Superior temporal gyrus (tissue), 1 donor: ENCODE measurements at regions not wholly inside any gene's neighbourhood (a gene's known extent, or its start where the extent isn't known, plus 50 kb on each side); places are given as distances from the start of the nearest gene placed in this dataset.

Experiments
- DNase-seq: peaks from one replicate; pipeline ENCODE4 v3.0.0-alpha.2; 2016; ENCODE audit errors: extremely low spot score

DNA sequence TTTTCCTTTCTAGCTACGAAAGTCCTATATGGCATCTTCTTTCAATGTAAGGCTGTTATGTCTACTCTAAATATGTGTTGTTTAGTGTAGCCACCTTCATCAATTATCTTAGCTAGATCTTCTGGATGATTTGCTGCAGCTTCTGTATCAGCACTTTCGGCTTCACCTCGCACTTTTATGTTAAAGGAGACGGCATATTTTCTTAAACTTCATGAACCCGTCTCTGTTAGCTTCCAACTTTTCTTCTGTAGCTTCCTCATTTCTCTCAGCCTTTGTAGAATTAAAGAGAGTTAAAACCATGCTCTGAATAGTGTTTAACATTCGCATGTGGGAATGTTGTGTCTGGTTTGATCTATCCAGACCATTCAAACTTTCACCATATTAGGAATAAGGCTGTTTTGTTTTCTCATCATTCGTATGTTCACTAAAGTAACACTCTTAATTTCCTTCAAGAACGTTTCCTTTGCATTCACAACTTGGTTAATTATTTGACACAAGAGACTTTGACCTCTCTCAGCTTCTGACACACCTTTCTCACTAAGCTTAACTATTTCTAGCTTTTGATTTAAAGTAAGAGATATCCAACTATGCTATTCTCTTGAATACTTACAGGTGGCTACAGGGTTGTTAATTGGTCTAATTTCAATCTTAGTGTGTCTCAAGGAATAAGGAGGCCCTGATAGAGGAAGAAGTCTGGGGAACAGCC is 476.8 kb downstream of the GABRG1 start:
- no peak for DNase-seq

DNA sequence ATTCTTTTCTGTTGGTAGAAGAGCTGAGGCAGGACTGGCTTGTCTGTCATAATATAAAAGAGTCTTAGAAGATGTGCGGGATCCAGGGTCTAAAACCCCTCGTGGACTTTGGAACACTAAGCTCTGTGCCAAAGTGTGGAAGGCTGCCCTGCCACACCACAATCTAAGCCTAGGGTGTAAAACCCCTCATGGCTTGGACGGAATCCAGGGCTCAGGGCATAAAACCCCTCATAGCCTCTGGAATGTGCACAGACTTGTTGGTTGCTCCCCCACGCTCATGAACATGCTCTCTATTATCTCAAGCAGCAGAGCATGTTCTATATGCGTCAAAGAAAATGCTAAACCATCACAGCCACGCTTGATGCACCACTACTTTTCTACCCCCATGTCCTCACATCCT is 483.6 kb downstream of the GABRG1 start:
- DNase-seq, result no peak

DNA sequence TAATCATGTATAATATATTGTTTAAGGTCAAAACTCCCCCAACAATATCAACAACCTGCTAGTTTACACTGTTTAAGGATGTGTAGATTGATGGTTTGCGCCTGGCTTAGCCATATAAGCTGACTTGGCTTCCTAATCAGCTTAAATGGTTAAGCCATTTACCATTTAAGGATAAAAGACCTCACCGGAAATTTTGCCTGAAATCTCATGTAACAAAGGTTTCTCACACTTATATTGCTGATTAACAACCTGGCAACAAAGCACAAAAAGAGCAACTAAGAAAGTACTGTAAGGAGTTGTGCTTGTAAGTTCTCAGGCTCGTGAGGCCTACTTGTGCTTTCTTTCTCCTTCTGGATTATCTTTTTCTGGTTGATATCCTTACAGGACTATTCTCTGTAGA is 485.2 kb downstream of the GABRG1 start:
- no peak for DNase-seq

DNA sequence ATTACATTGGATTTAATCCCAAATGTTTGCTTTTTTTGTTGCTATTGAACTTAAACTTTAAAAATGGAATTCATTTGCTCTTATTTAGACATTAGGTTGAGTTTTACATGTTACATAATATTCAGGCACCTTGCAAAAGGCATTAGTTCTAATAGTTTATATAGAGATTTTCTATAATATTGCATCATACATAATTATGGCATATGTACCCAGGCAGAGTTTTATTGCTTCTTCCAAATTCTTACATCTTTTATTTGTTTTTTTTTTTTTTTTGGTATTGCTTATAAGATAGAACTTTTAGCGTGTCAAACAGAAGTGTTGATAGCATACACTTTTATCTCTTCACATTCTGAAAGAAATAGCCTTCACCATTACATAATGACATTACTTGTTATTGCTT is 487.7 kb downstream of the GABRG1 start:
- DNase-seq, result no peak

DNA sequence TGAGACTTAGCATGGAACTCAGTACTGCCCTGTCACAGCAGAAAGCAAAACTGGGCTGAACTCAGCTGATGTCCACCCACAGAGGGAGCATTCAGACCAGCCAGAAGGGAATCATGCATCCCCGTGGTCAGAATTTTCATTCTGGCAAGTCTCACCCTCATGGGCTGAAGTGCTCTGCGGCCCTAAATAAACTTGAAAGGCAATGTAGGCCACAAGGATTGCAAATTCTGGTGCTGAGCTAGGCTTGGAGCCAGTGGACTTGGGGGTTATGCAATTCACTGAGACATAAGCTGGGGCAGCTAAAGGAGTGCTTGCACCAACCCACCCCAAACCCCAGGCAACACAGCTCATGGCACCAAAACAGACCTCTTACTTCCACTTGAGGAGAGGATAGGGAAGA is 494.1 kb downstream of the GABRG1 start:
- DNase-seq, result no peak

DNA sequence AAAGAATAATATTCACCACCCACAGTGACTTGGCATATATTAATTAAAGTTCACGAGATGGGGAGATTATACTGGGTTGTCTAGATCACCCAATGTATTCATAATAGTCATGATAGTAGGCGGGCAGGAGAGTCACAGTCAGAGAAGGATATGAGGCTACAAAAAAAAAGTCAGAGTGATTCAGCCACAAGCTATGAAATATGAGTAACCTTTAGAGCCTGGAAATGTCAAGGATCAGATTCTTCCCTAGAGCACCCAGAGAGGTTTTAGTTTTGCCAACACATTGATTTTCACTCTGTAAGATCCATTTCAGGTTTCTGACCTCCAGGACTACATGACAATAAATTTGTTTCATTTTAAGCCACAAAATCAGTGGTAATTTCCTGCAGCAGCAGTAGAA is 501.9 kb downstream of the GABRG1 start:
- DNase-seq, result no peak

DNA sequence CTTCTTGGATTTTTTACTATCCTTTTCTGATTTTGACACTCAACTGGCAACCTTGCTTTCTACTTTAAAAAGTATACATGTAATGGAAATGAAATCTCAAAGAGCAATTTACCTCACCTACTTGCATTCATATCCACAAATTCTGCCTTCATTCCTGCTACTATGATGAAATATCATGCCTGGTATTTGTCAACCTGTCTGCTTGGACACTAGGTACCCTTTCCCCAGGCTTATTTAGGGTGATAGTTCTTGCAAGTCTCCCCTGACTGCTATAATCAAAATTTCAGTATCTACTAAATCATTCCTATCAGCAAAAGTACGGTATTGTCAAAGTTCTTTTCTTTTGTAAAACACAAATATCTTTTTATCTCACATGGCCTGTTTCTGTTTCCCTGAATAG is 503.0 kb downstream of the GABRG1 start:
- DNase-seq, result no peak

DNA sequence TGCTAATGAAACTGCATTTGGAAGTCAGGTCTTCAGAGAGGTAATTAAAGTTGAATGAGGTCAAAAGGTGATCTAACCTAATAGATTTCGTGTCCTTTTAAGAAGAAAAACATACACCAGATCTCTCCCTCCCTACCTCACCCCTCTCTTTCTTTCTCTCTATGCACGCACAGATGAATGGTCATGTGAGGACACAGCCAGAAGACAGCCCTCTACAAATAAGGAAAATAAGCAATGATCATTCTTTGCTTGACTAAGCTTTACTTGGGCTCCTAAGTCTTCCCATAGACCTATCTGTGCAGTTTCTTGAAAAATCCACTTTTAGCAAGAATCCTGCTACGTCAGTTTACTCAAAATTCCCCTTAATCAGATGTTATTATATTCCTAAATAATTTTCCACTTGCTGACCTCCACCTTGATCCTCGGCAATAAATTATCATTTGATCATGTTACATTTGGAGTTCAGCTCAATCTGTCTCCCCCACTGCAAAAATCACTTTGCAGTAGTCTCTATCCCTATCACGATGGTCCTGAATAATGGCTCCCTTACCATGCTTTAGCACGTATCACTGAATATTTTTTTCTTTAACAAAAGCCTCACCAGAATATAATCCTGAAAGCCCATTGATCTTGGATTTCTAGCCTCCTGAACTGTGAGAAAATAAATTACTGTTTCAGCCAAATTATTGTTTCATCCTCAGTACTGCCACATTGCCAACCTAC is 527.3 kb downstream of the GABRG1 start:
- no peak for DNase-seq

DNA sequence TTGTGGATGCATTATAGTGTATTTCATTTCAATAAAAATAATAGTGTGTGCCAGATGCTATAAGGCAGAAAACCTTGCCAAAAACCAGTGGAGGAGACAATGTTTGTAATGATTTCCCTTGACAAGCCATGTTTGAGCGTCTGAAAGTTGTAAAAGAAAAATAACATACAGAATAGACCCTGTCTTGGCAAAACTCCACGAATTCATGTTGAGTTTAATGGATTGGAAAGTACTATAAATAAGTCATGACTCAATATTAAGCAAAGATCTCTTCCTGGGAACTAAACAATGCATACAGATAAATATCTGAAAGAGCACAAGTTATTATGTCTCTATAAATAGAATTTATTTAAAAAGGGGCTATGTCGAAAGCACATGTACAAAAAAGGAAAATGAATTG is 543.5 kb downstream of the GABRG1 start:
- DNase-seq, result no peak

DNA sequence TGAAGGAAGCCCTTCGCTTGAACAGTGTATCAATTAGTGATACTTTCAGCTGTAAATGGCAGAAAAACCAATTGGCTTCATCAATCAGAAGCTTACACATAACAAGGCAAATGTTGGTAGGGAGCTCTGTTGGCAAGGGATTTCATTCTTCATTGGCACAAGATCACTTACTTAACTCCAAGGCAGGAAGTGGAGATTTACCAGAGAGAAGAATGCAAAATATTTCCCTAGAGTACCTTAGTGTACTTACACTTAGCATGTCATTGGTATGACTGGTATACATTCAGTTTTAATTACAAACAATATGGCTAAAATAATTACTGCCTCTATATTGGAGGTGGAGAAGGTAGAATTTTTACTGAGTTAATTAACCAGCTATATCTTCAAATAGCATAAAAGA is 545.0 kb downstream of the GABRG1 start:
- DNase-seq, result no peak

DNA sequence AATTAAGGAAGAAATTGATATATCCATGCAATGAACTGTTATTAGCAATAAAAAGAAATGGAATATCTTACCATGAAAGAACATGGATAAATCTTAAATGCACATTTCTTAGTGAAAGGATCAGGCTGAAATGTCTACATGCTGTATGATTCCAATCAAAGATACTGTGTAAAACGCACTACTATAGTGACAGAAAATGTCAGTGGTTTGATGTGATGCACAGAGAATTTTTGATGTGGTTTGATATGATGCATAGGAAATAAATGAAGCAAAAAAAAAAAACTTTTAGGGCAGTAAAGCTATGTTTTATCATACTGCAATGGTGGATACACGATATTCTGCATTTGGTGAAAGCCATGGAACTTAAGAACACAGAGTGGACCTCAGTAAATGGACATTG is 547.6 kb downstream of the GABRG1 start:
- DNase-seq, result no peak

DNA sequence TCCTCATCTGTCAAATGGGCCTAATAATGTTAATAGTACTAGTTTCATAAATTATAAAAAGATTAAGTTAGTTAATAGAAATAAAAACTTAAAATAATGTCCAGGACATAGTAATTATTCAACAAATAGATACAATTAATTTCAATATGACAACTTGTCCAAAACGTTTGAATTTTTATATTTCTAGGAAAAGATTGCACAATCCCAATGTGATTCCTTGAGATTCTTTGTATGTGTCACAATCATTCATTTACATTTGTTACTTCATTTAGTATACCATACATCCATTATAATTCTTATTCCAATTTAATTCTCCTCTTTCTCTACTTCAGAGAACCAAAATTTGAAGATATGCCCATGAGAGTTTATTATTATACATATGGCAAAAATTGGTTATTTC is 554.2 kb downstream of the GABRG1 start:
- no peak for DNase-seq

DNA sequence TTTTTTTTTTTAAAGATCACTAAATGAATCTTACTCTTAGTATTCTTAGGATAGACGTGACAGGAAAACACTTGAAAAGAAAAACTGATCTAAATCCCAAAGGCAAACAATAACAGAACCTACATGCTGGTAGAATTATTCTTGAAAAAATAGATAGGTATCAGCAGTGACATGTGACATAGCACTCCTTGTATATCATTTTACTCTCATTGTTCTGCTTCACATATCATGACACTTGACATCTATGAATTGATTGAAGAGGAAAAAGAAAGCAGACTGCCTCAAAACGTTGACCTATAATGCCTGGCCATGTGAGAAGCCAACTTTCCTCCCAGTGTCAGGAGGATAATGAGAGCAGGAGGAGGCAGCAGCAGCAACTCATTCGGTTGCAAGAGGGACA is 555.2 kb downstream of the GABRG1 start:
- no peak for DNase-seq

DNA sequence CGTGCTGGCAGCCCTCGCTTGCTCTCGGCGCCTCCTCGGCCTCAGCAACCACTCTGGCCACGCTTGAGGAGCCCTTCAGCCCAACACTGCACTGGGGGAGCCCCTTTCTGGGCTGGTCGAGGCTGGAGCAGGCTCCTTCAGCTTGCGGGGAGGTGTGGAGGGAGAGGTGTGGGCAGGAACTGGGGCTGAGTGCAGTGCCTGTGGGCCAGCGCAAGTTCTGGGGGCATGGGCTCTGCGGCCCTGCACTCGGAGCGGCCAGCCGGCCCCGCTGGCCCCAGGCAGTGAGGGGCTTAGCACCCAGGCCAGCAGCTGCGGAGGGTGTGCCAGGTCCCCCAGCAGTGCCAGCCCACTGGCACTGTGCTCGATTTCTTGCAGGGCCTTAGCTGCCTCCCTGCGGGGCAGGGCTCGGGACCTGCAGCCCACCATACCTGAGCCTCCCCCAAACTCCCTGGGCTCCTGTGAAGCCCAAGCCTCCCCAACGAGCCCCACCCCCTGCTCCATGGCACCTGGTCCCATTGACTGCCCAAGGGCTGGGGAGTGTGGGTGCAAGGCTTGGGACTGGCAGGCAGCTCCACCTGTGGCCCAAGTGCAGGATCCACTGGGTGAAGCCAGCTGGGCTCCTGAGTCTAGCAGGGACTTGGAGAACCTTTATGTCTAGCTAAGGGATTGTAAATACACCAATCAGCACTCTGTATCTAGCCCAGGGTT is 556.8 kb downstream of the GABRG1 start:
- DNase-seq, result no peak

DNA sequence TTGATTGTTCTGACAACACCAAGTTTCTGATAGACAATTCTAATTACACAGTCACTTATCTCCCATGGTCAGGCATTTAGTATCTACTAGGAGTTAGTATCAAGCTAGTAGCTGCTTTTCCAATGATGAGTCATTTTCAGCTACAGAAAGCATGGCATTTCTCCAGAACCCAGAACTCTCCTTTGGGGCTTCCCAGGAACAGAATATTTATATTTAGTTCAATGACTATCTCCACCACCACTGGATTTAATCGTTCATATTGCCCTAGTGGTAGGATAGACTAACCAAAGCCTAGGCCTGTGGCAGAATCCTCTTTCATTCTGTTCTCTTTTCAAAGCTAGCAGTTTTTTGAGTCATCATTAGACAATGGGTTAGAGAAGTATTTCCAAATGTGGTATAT is 569.4 kb downstream of the GABRG1 start:
- peak; percentile 46 for DNase-seq

DNA sequence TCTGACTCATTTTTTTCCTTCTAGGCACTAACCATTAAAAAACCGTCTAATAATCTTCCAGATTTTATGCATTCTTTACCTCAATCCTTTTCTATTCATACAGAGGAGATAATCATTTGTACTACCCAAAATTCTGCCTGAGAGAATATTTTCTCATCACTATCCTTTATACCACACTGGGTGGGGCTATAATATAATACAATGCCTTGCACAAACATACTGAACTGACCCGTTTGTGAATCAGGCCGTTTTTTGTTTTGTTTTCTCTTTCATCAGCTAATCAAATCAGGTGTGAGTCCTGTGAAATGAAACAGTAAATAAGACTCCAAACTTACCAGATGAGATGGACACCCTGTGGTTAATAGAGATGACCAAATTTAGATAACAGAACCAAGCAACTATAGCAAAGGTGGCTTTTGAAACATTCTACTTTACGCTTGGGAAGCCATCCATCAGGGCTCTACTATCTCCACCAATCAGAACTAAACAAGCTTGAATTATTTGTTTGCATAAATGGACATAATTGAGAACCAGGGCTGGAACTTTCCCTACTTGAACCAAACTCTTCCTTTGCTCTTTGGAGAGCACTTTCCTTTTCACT is 573.0 kb downstream of the GABRG1 start:
- DNase-seq, result no peak

DNA sequence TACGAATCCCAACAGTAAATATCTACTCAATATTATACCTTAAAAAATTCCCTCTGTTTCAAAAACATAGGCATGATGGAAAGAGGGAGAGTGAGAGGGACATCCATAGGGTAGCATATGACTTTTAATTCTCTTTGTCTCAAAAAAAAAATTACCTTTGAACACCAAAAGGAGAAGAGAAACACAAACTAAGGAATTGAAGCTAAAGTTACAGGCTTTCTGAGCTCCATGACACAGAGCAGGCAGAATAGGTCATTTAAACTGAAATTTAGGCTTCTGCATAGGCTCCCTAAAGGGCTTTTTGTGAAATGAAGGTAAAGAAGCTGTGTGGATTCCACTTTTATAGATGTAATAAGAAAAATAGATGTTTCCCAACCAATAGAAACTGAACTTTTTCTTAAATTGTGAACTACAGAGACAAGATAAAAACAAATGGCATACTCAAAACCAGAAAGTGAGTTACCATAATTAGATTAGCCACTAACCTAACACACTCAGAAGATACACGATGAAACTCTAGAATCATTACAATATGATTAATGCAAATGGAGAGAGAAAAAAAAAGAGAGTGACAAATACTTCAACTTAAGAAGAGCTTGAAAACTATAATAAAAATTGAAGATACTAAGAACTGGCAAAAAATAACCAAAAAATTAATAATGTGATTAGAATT is 584.6 kb downstream of the GABRG1 start:
- DNase-seq, result no peak

DNA sequence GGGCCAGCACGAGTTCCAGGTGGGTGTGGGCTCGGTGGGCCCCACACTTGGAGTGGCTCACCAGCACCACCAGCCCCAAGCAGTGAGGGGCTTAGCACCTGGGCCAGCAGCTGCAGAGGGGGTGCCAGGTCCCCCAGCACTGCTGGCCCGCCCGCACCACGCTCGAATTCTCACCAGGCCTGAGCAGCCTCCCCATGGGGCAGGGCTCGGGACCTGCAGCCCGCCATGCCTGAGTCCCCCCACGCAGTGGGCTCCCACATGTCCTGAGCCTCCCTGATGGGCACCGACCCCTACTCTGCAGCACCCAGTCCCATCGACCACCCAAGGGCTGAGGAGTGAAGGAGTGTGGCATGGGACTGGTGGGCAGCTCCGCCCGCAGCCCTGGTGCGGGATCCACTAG is 593.4 kb downstream of the GABRG1 start:
- no peak for DNase-seq

DNA sequence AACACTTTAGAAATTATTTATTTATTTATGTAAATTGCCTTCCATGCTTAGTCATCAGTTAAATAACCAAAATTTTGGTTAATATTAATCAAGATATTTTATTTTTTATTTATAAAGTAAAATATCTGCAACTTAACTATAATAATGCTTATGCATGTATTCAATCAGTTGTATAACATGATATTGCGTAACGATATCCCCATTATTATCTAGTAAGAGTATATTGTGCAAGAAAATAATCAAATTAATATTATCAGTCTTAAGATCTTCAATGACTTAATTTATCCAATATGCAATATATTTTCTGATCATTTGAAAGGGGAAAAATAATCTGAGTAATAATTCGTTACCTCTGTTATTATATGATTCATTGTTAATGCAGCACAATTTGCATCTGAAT is 596.7 kb downstream of the GABRG1 start:
- no peak for DNase-seq

DNA sequence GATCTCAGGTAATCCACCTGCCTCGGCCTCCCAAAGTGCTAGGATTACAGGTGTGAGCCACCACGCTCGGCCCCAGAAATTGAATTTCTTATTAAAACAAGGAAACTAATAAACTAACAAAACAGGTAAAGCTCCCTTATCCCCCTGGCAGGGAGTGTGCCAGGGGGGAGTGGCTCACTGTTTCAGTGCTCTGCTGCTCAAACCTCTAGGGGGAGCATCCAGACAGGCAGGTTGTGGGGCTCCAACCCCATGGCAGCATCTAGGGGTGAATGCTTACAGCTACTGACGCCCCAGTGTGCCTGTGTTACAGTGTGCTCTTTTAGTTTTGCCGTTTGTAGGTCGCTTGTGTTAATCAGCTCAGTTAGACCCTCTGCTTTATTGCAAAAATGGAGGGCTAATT is 605.0 kb downstream of the GABRG1 start:
- no peak for DNase-seq

DNA sequence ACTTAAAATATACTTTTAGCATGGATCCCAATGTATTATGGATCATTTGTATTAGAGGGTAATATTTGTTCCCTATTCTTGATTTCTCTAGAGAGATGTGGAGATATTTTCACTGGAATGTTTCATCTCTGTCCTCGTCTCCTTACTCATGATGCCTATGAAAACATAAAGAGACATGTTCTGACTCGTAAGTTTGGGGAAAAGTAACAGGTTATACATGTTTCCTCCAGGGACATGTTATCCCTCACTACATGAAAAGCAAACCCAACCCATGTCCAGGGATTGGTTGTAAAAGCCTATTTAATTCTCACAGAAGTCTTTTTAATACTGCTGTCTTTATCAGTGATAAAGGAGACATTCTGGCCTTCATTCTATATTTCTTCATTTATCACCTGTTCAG is 621.4 kb downstream of the GABRG1 start:
- DNase-seq, result no peak

DNA sequence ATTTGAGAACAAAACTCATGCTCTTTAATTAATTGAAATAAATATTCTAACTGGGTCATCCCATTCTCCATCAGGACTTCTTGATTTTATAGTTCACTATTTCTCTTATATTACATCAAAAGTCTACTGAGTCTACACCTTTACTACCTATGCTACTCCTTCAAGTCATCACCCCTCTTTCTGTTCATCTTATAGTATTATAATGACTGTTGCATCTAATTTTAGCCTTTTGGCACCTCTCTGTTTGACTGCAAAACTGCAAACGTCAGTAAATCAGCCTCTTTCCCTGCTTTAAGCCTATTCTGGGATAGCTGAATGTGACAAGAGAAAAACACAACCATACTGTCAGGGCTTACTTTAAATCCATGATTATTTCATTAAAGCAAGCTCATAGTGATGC is 639.1 kb downstream of the GABRG1 start:
- DNase-seq, result no peak
